Endothelial cell of umbilical vein (primary cell): ENCODE measurements at regions not wholly inside any gene's neighbourhood (a gene's known extent, or its start where the extent isn't known, plus 50 kb on each side); places are given as distances from the start of the nearest gene placed in this dataset.

ENCODE experiments used
- BruUV-seq: library from RNA; stranded (reverse); fragments of 400-500 nt; replicated peaks from 2 replicates; lab custom pipeline; 2021; lab: Mats Ljungman, UMichigan
- CTCF ChIA-PET: fragments of 300-600, 350-600 bp; sonication (Branson Sonifier 250); formaldehyde crosslinking; loops from one replicate; lab custom pipeline; 2021; ENCODE audit warnings: antibody characterized with exemption, inconsistent platforms; lab: Charles Lee
- POLR2A ChIA-PET: fragments of 300-600, 350-600 bp; sonication (Branson Sonifier 250); formaldehyde crosslinking; loops from one replicate; lab custom pipeline; 2021; ENCODE audit warnings: antibody characterized with exemption, inconsistent platforms; lab: Charles Lee
- DNase-seq: peaks from one replicate; pipeline ENCODE4 v3.0.0-alpha.2; 2011; ENCODE audit warnings: low read depth, low spot score
- FAIRE-seq: peaks from 2 replicates; lab custom pipeline; 2011; peaks lifted over from hg19 to GRCh38; lab: Jason Lieb, UNC
- H2AFZ ChIP-seq: 2 replicates; pipeline ENCODE4 v1.6.0; 2012; ENCODE audit warnings: low read depth, low read length, control low read depth, inconsistent platforms
- H3K27ac ChIP-seq: 2 replicates; pipeline ENCODE4 v1.5.1; 2011; ENCODE audit warnings: low read depth, mild to moderate bottlenecking, control low read depth, low read length, moderate library complexity; ENCODE audit not compliant: insufficient read depth
- H3K27me3 ChIP-seq, 2 experiments: 2 replicates each; pipeline versions ENCODE4 v1.6.0 to v1.6.1; 2011; ENCODE audit warnings: low read length in 2 of 2, mixed read lengths in 1 of 2; ENCODE audit not compliant: control insufficient read depth in 2 of 2, insufficient read depth in 2 of 2
- H3K36me3 ChIP-seq, 2 experiments: 2 replicates in 1 of 2; 3 replicates in 1 of 2; pipeline ENCODE4 v1.5.1; 2011; ENCODE audit warnings: low read length in 2 of 2, mild to moderate bottlenecking in 1 of 2, moderate library complexity in 1 of 2; ENCODE audit not compliant: control insufficient read depth in 2 of 2, insufficient read depth in 2 of 2; ENCODE audit errors: extremely low read depth in 1 of 2
- H3K4me1 ChIP-seq: 3 replicates; pipeline ENCODE4 v1.5.1; 2011; ENCODE audit warnings: mild to moderate bottlenecking, low read length; ENCODE audit not compliant: control insufficient read depth, insufficient read depth; ENCODE audit errors: extremely low read depth
- H3K4me2 ChIP-seq: 2 replicates; pipeline ENCODE4 v1.6.1; 2011; ENCODE audit warnings: low read length, control low read depth, mixed read lengths; ENCODE audit not compliant: insufficient read depth
- H3K4me3 ChIP-seq, 3 experiments: fragments of 200-600 bp in 1 of 3; sonication (generic), shearing (Covaris generic) in 1 of 3; replicated peaks in 1 of 3; 2 replicates each; pipeline ENCODE4 v1.5.1; 2011 to 2016; ENCODE audit warnings: control low read depth in 3 of 3, low read length in 3 of 3, mild to moderate bottlenecking in 2 of 3, inconsistent platforms in 1 of 3, low read depth in 1 of 3, moderate library complexity in 1 of 3; ENCODE audit not compliant: insufficient read depth in 1 of 3
- H3K79me2 ChIP-seq: 2 replicates; pipeline ENCODE4 v1.6.0; 2012; ENCODE audit warnings: low read length, inconsistent platforms; ENCODE audit not compliant: control insufficient read depth, insufficient read depth
- H3K9ac ChIP-seq: replicated peaks from 2 replicates; pipeline ENCODE3; 2011; ENCODE audit warnings: low read length, control low read depth; ENCODE audit not compliant: insufficient read depth; ENCODE audit errors: extremely low read depth
- H3K9me1 ChIP-seq: replicated peaks from 3 replicates; pipeline ENCODE4 v1.6.0; 2011; ENCODE audit warnings: mild to moderate bottlenecking, low read length; ENCODE audit not compliant: control insufficient read depth, insufficient read depth; ENCODE audit errors: extremely low read depth
- H3K9me3 ChIP-seq: replicated peaks from 2 replicates; pipeline ENCODE4 v1.5.1; 2012; ENCODE audit warnings: low read length, inconsistent platforms; ENCODE audit not compliant: control insufficient read depth, insufficient read depth
- H4K20me1 ChIP-seq: replicated peaks from 2 replicates; pipeline ENCODE3; 2011; ENCODE audit warnings: mild to moderate bottlenecking, low read length; ENCODE audit not compliant: control insufficient read depth, insufficient read depth; ENCODE audit errors: extremely low read depth
- EZH2 ChIP-seq: IDR thresholded peaks from 2 replicates; pipeline ENCODE4 v1.6.1; 2012; ENCODE audit warnings: borderline replicate concordance, low read depth, mild to moderate bottlenecking, moderate library complexity, low read length, inconsistent platforms; ENCODE audit not compliant: severe bottlenecking
- FOS ChIP-seq: IDR thresholded peaks from 2 replicates; pipeline ENCODE4 v1.6.1; 2011; ENCODE audit warnings: mild to moderate bottlenecking, low read length, moderate library complexity, borderline replicate concordance; ENCODE audit not compliant: insufficient read depth
- GATA2 ChIP-seq: IDR thresholded peaks from 2 replicates; pipeline ENCODE4 v1.7.0; 2011; ENCODE audit warnings: low read depth, mild to moderate bottlenecking, moderate library complexity, mixed read lengths, low read length; ENCODE audit not compliant: insufficient read length, insufficient read depth
- JUN ChIP-seq: IDR thresholded peaks from 2 replicates; pipeline ENCODE4 v1.6.1; 2011; ENCODE audit warnings: borderline replicate concordance, low read depth; ENCODE audit not compliant: insufficient read length, insufficient read depth
- MYC ChIP-seq: IDR thresholded peaks from one replicate; pipeline ENCODE4 v1.6.1; 2011; ENCODE audit warnings: mild to moderate bottlenecking, low read depth, low read length
- POLR2A ChIP-seq: IDR thresholded peaks from 2 replicates; pipeline ENCODE4 v1.6.1; 2012; ENCODE audit warnings: low read depth, mild to moderate bottlenecking, control low read depth, low read length
- POLR2AphosphoS5 ChIP-seq: IDR thresholded peaks from 2 replicates; pipeline ENCODE4 v1.6.1; 2012; ENCODE audit warnings: low read depth, mild to moderate bottlenecking, control low read depth, low read length, moderate library complexity; ENCODE audit not compliant: insufficient read depth
- dilution Hi-C: fragments of 300-500 bp; cut with MboI; formaldehyde crosslinking; loops from one replicate; pipeline ENCODE4 v1.15.0; 2019; ENCODE audit warnings: low sequenced_read_pairs; ENCODE audit not compliant: extremely low pct_ligation_motif_present
- intact Hi-C: fragments of 100-400 bp; cut with micrococcal nuclease; formaldehyde crosslinking; loops from one replicate; pipeline ENCODE4 v1.10.0; 2022
- TF ChIP-seq, protein P1 (sequence below): IDR thresholded peaks from 2 replicates; pipeline ENCODE4 v1.6.1; 2011; ENCODE audit not compliant: insufficient read depth, insufficient read length
- TF ChIP-seq, protein P2 (sequence below), 2 donors: IDR thresholded peaks; 1 replicate in 1 of 2; 2 replicates in 1 of 2; pipeline ENCODE4 v1.5.1; 2011; ENCODE audit warnings: low read length in 2 of 2, mild to moderate bottlenecking in 2 of 2, moderate library complexity in 2 of 2, control low read depth in 1 of 2, inconsistent platforms in 1 of 2, low read depth in 1 of 2; ENCODE audit not compliant: insufficient read depth in 1 of 2; ENCODE audit errors: extremely low read depth in 1 of 2

DNA sequence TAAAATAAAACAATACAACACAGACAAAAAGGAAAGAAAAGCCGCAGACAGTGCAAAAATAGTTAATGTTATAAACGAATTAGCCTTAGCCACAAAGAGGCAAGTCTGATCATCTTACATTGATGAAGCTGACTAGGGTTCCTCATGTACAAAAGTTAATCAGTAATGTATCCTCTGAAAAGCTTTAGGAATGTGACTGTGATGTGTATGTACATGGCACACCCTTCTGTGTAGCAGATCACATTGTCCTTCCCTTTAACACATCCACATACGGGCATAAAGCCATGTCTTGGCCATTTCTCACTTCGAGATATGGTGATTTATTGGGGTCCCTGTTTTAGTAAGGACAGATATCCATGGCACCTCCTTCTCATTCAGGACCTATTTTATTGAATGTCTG is 1327.5 kb upstream of the CDH8 start:
- FAIRE-seq (no peak), DNase-seq (no peak)
- ChIA-PET POLR2A (no interaction called here), CTCF (interaction anchor here (0.9 kb wide), 1 partner anchor 688 kb away, joined by 3 read pairs; no protein-coding TSS in a partner anchor)
- H3K9ac ChIP-seq: no peak overlapping the region
- no peaks in the 10 kb centered on the region for H3K9me3 ChIP-seq
- no peak overlapping the region for H2AFZ ChIP-seq
- dilution Hi-C loops (no loop called here), intact Hi-C loops (loop anchor here (10.0 kb wide), 1 partner anchor 1091 kb away; no protein-coding TSS in a partner anchor)
- H3K27me3 ChIP-seq: no peaks in the 10 kb centered on the region
- H3K4me1 ChIP-seq: no peaks in the 10 kb centered on the region
- no peak overlapping the region for H3K4me3 ChIP-seq
- H3K79me2 ChIP-seq: no peaks in the 10 kb centered on the region
- H3K36me3 ChIP-seq: no peaks in the 10 kb centered on the region
- no peaks in the 10 kb centered on the region for H4K20me1 ChIP-seq
- TF ChIP-seq EZH2 (no peak), POLR2A (no peak), GATA2 (no peak), FOS (no peak), JUN (no peak), MYC (no peak), POLR2AphosphoS5 (no peak)
- TF ChIP-seq, protein P1, sequence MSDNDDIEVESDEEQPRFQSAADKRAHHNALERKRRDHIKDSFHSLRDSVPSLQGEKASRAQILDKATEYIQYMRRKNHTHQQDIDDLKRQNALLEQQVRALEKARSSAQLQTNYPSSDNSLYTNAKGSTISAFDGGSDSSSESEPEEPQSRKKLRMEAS: no peak
- TF ChIP-seq, protein P2, sequence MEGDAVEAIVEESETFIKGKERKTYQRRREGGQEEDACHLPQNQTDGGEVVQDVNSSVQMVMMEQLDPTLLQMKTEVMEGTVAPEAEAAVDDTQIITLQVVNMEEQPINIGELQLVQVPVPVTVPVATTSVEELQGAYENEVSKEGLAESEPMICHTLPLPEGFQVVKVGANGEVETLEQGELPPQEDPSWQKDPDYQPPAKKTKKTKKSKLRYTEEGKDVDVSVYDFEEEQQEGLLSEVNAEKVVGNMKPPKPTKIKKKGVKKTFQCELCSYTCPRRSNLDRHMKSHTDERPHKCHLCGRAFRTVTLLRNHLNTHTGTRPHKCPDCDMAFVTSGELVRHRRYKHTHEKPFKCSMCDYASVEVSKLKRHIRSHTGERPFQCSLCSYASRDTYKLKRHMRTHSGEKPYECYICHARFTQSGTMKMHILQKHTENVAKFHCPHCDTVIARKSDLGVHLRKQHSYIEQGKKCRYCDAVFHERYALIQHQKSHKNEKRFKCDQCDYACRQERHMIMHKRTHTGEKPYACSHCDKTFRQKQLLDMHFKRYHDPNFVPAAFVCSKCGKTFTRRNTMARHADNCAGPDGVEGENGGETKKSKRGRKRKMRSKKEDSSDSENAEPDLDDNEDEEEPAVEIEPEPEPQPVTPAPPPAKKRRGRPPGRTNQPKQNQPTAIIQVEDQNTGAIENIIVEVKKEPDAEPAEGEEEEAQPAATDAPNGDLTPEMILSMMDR (IDR thresholded peaks at IDR 0.05; ENCODE audit: extremely low read depth in 1 of 2, insufficient read depth in 1 of 2, low read depth in 1 of 2, low read length in 2 of 2): no peak
- BruUV-seq: no TSS peak
- H3K9me1 ChIP-seq: no peaks in the 10 kb centered on the region
- H3K27ac ChIP-seq: no peak overlapping the region
- no peak overlapping the region for H3K4me2 ChIP-seq
